ENCODE measurements at regions not wholly inside any gene's neighbourhood (a gene's known extent, or its start where the extent isn't known, plus 50 kb on each side); places are given as distances from the start of the nearest gene placed in this dataset.

- no peak overlapping the region for H3K4me3 ChIP-seq (ENCODE audit: low read depth, low read length)
- no peak for DNase-seq (ENCODE audit: low read depth)
- TF ChIP-seq CTCF (conservative IDR thresholded peaks at IDR 0.05; ENCODE audit: low read depth, low read length), result no peak
These were observed 540.0 kb upstream of the JARID2 start for GRCh38 chr6:14705841-14706377.

- DNase-seq (ENCODE audit: low read depth), result peak; percentile 65
- no peak for TF ChIP-seq CTCF (conservative IDR thresholded peaks at IDR 0.05; ENCODE audit: low read depth, low read length)
- H3K4me3 ChIP-seq (ENCODE audit: low read depth, low read length), result no peak overlapping the region
These were observed 539.4 kb upstream of the JARID2 start for GRCh38 chr6:14706378-14706929.

GRCh38 chr6:14707276-14707675 is 538.6 kb upstream of the JARID2 start:
- no peak overlapping the region for H3K4me3 ChIP-seq (ENCODE audit: low read depth, low read length)
- no peak for TF ChIP-seq CTCF (conservative IDR thresholded peaks at IDR 0.05; ENCODE audit: low read depth, low read length)
- no peak for DNase-seq (ENCODE audit: low read depth)

GRCh38 chr6:14707971-14708465 is 537.9 kb upstream of the JARID2 start:
- TF ChIP-seq CTCF (conservative IDR thresholded peaks at IDR 0.05; ENCODE audit: low read depth, low read length), result no peak
- no peak for DNase-seq (ENCODE audit: low read depth)

GRCh38 chr6:14709066-14709670 is 536.7 kb upstream of the JARID2 start:
- no peak for TF ChIP-seq CTCF (conservative IDR thresholded peaks at IDR 0.05; ENCODE audit: low read depth, low read length)
- no peak overlapping the region for H3K4me3 ChIP-seq (ENCODE audit: low read depth, low read length)
- no peak for DNase-seq (ENCODE audit: low read depth)

More at GRCh38 chr6:14707971-14708465, 537.9 kb upstream of the JARID2 start:
- H3K4me3 ChIP-seq (ENCODE audit: low read depth, low read length), result no peak overlapping the region

GRCh38 chr6:14709900-14710299 is 536.0 kb upstream of the JARID2 start:
- no peak for DNase-seq (ENCODE audit: low read depth)
- TF ChIP-seq CTCF (conservative IDR thresholded peaks at IDR 0.05; ENCODE audit: low read depth, low read length), result no peak
- H3K4me3 ChIP-seq (ENCODE audit: low read depth, low read length), result no peak overlapping the region

- no peak for DNase-seq (ENCODE audit: low read depth)
- TF ChIP-seq CTCF (conservative IDR thresholded peaks at IDR 0.05; ENCODE audit: low read depth, low read length), result no peak
- H3K4me3 ChIP-seq (ENCODE audit: low read depth, low read length), result no peak overlapping the region
These were observed 535.4 kb upstream of the JARID2 start for GRCh38 chr6:14710421-14710820.

Data from epithelial cell of proximal tubule (primary cell).